ENCODE measurements at regions not wholly inside any gene's neighbourhood (a gene's known extent, or its start where the extent isn't known, plus 50 kb on each side); places are given as distances from the start of the nearest gene placed in this dataset.

DNA sequence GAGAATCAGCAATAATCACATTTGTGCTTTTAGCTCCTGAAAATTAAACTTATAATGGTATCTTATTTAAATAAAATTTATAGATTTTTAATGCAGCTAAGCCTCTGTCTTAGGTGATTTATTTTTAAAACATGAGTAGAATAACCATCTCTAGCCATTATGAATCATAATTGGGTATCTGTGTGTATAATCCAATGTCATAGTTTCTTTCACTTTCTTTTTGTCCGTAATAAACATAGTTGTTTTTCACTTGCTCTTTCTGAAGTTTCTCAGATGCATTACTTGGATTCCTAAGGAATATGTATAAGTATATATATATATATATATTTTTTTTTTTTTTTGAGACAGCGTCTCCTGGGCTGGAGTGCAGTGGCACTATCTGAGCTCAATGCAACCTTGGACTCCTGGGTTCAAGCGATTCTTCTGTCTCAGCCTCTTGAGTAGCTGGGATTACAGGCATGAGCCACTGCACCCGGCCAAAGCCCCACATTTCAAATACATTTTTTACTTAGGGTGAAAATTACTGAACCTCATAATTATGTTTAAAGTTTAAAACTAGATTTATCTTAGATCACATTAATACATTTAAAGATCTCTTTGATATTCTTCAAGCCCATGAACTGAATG is 377.1 kb downstream of the PRDM9 start:
- TF ChIP-seq, protein P1, sequence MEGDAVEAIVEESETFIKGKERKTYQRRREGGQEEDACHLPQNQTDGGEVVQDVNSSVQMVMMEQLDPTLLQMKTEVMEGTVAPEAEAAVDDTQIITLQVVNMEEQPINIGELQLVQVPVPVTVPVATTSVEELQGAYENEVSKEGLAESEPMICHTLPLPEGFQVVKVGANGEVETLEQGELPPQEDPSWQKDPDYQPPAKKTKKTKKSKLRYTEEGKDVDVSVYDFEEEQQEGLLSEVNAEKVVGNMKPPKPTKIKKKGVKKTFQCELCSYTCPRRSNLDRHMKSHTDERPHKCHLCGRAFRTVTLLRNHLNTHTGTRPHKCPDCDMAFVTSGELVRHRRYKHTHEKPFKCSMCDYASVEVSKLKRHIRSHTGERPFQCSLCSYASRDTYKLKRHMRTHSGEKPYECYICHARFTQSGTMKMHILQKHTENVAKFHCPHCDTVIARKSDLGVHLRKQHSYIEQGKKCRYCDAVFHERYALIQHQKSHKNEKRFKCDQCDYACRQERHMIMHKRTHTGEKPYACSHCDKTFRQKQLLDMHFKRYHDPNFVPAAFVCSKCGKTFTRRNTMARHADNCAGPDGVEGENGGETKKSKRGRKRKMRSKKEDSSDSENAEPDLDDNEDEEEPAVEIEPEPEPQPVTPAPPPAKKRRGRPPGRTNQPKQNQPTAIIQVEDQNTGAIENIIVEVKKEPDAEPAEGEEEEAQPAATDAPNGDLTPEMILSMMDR (optimal IDR thresholded peaks at IDR 0.05 in 1 of 3, IDR thresholded peaks at IDR 0.05 in 1 of 3, conservative IDR thresholded peaks at IDR 0.05 in 1 of 3; ENCODE audit: extremely low read depth in 1 of 3, insufficient read depth in 2 of 3, low read length in 3 of 3): no peak
- TF ChIP-seq EZH2 (IDR thresholded peaks at IDR 0.05; ENCODE audit: low read length): no peak
